ENCODE measurements at regions not wholly inside any gene's neighbourhood (a gene's known extent, or its start where the extent isn't known, plus 50 kb on each side); places are given as distances from the start of the nearest gene placed in this dataset.

- TF ChIP-seq TCF4 (CRISPR knock-in tag; IDR thresholded peaks at IDR 0.05; ENCODE audit: borderline replicate concordance) (no peak), PPARA (CRISPR knock-in tag; IDR thresholded peaks at IDR 0.05; ENCODE audit: borderline replicate concordance) (no peak), TSHZ2 (CRISPR knock-in tag; IDR thresholded peaks at IDR 0.05) (no peak), ZFP3 (CRISPR knock-in tag; IDR thresholded peaks at IDR 0.05) (no peak), GLIS3 (CRISPR knock-in tag; IDR thresholded peaks at IDR 0.05) (no peak), POU6F1 (CRISPR knock-in tag; IDR thresholded peaks at IDR 0.05; ENCODE audit: borderline replicate concordance, low read depth) (no peak), BACH2 (CRISPR knock-in tag; IDR thresholded peaks at IDR 0.05; ENCODE audit: borderline replicate concordance) (no peak), ISL1 (CRISPR knock-in tag; IDR thresholded peaks at IDR 0.05) (no peak), CSDC2 (CRISPR knock-in tag; IDR thresholded peaks at IDR 0.05) (no peak), CREB5 (CRISPR knock-in tag; IDR thresholded peaks at IDR 0.05; ENCODE audit: low read depth) (no peak), OSR1 (CRISPR knock-in tag; IDR thresholded peaks at IDR 0.05) (no peak), ZNF8 (CRISPR knock-in tag; IDR thresholded peaks at IDR 0.05) (no peak), ZFP30 (CRISPR knock-in tag; IDR thresholded peaks at IDR 0.05) (no peak), ZNF565 (CRISPR knock-in tag; conservative IDR thresholded peaks at IDR 0.05; ENCODE audit: low read depth) (no peak), PATZ1 (CRISPR knock-in tag; IDR thresholded peaks at IDR 0.05; ENCODE audit: borderline replicate concordance) (no peak), ARNTL (CRISPR knock-in tag; IDR thresholded peaks at IDR 0.05; ENCODE audit: borderline replicate concordance, low read depth) (no peak), ESRRG (CRISPR knock-in tag; IDR thresholded peaks at IDR 0.05) (no peak)
- no peak for ATAC-seq
Measured at GRCh38 chr11:116556483-116556882, 216.3 kb downstream of the BUD13 start.

- ATAC-seq: no peak
- TF ChIP-seq ESRRG (CRISPR knock-in tag; IDR thresholded peaks at IDR 0.05): no peak
- TF ChIP-seq ZFP3 (CRISPR knock-in tag; IDR thresholded peaks at IDR 0.05): no peak
- no peak for TF ChIP-seq CREB5 (CRISPR knock-in tag; IDR thresholded peaks at IDR 0.05; ENCODE audit: low read depth)
- no peak for TF ChIP-seq PATZ1 (CRISPR knock-in tag; IDR thresholded peaks at IDR 0.05; ENCODE audit: borderline replicate concordance)
- no peak for TF ChIP-seq TOX (CRISPR knock-in tag; IDR thresholded peaks at IDR 0.05; ENCODE audit: borderline replicate concordance)
- TF ChIP-seq OSR1 (CRISPR knock-in tag; IDR thresholded peaks at IDR 0.05): no peak
- no peak for TF ChIP-seq ZNF8 (CRISPR knock-in tag; IDR thresholded peaks at IDR 0.05)
- no peak for TF ChIP-seq TCF4 (CRISPR knock-in tag; IDR thresholded peaks at IDR 0.05; ENCODE audit: borderline replicate concordance)
- TF ChIP-seq ARNTL (CRISPR knock-in tag; IDR thresholded peaks at IDR 0.05; ENCODE audit: borderline replicate concordance, low read depth): no peak
- no peak for TF ChIP-seq TSHZ2 (CRISPR knock-in tag; IDR thresholded peaks at IDR 0.05)
- no peak for TF ChIP-seq SNAI2 (CRISPR knock-in tag; IDR thresholded peaks at IDR 0.05)
- TF ChIP-seq ISL1 (CRISPR knock-in tag; IDR thresholded peaks at IDR 0.05): no peak
- no peak for TF ChIP-seq GLIS3 (CRISPR knock-in tag; IDR thresholded peaks at IDR 0.05)
- TF ChIP-seq POU6F1 (CRISPR knock-in tag; IDR thresholded peaks at IDR 0.05; ENCODE audit: borderline replicate concordance, low read depth): no peak
- TF ChIP-seq ZFP30 (CRISPR knock-in tag; IDR thresholded peaks at IDR 0.05): no peak
- no peak for TF ChIP-seq CSRNP3 (CRISPR knock-in tag; IDR thresholded peaks at IDR 0.05)
- TF ChIP-seq PPARA (CRISPR knock-in tag; IDR thresholded peaks at IDR 0.05; ENCODE audit: borderline replicate concordance): no peak
- no peak for TF ChIP-seq BACH2 (CRISPR knock-in tag; IDR thresholded peaks at IDR 0.05; ENCODE audit: borderline replicate concordance)
Measured at GRCh38 chr11:116553482-116553881, 219.3 kb downstream of the BUD13 start.
